Tibial nerve (tissue), 4 donors: ENCODE measurements at regions not wholly inside any gene's neighbourhood (a gene's known extent, or its start where the extent isn't known, plus 50 kb on each side); places are given as distances from the start of the nearest gene placed in this dataset.

Source experiments
- DNase-seq, 2 donors: peaks; one replicate each; pipeline ENCODE4 v3.0.0-alpha.2; 2019; ENCODE audit warnings: low spot score in 2 of 2
- H3K27ac ChIP-seq, 4 donors: fragments of 200-600 bp; sonication (generic) in 3 of 4; one replicate each; pipeline ENCODE4 v1.5.1; 2017 to 2019; ENCODE audit warnings: mild to moderate bottlenecking in 1 of 4
- H3K27me3 ChIP-seq, 2 donors: fragments of 200-600 bp; sonication (generic) in 1 of 2; one replicate each; pipeline versions ENCODE4 v1.5.1 to v1.6.0; 2017 to 2019
- H3K36me3 ChIP-seq, 3 donors: fragments of 200-600 bp; sonication (generic); one replicate each; pipeline ENCODE4 v1.5.1; 2018 to 2019
- H3K4me1 ChIP-seq, 4 donors: fragments of 200-600 bp; sonication (generic) in 3 of 4; one replicate each; pipeline ENCODE4 v1.5.1; 2017 to 2019
- H3K4me3 ChIP-seq, 4 donors: fragments of 200-600 bp; sonication (generic) in 3 of 4; one replicate each; pipeline ENCODE4 v1.5.1; 2017 to 2019; ENCODE audit warnings: mild to moderate bottlenecking in 1 of 4, moderate library complexity in 1 of 4
- H3K9me3 ChIP-seq, 4 donors: fragments of 200-600 bp; sonication (generic) in 3 of 4; one replicate each; pipeline ENCODE4 v1.5.1; 2017 to 2019
- CTCF ChIP-seq, 5 experiments: fragments of 200-600 bp in 3 of 5; fragments of 450-650 bp in 2 of 5; sonication (generic) in 3 of 5; IDR thresholded peaks; one replicate each; pipeline ENCODE4 v1.5.1; 2016 to 2019; ENCODE audit warnings: antibody characterized with exemption in 5 of 5, mild to moderate bottlenecking in 3 of 5, moderate library complexity in 2 of 5
- EP300 ChIP-seq, 2 donors: sonication (generic); formaldehyde crosslinking; IDR thresholded peaks; one replicate each; pipeline ENCODE4 v1.6.1; 2017; ENCODE audit warnings: antibody characterized with exemption in 2 of 2, mild to moderate bottlenecking in 1 of 2
- POLR2A ChIP-seq, 2 donors: fragments of 450-650 bp; IDR thresholded peaks; one replicate each; pipeline ENCODE4 v1.6.1; 2017; ENCODE audit warnings: antibody characterized with exemption in 2 of 2, mild to moderate bottlenecking in 2 of 2, moderate library complexity in 2 of 2
- WGBS, 2 donors: methylation state at CpG; one replicate each; pipeline ENCODE4 v1.1.5; 2018; 5-methylcytosine and 5-hydroxymethylcytosine counted together

- H3K36me3 ChIP-seq = no peaks in the 10 kb centered on the region
- H3K27me3 ChIP-seq = no peaks in the 10 kb centered on the region
- peaks cover 0 to 25% (median 3%) of the 10 kb centered on the region in 4 donors for H3K4me1 ChIP-seq
- H3K9me3 ChIP-seq = peaks cover 0 to 16% (median 0%) of the 10 kb centered on the region in 4 donors
- no peak overlapping the region for H3K27ac ChIP-seq
- no peak for TF ChIP-seq POLR2A (IDR thresholded peaks at IDR 0.05)
- TF ChIP-seq CTCF (IDR thresholded peaks at IDR 0.05) = no peak
- no peak for TF ChIP-seq EP300 (IDR thresholded peaks at IDR 0.05)
- no peak overlapping the region for H3K4me3 ChIP-seq
- WGBS, 2 donors = 83 to 84% methylated on average over 4 of the region's 4 CpGs
- DNase-seq = no peak
Observed at GRCh38 chr16:87230571-87230970, 86.6 kb downstream of the C16orf95 start.

GRCh38 chr16:87231295-87231694 lies 85.9 kb downstream of the C16orf95 start:
- H3K27ac ChIP-seq = no peak overlapping the region
- DNase-seq = no peak
- no peak overlapping the region for H3K4me3 ChIP-seq
- 94% methylated on average over 4 of the region's 4 CpGs for WGBS, 2 donors
- no peaks in the 10 kb centered on the region for H3K36me3 ChIP-seq
- no peaks in the 10 kb centered on the region for H3K27me3 ChIP-seq
- H3K9me3 ChIP-seq = peaks cover 0 to 16% (median 0%) of the 10 kb centered on the region in 4 donors
- peaks cover 0 to 31% (median 3%) of the 10 kb centered on the region in 4 donors for H3K4me1 ChIP-seq
- TF ChIP-seq EP300 (IDR thresholded peaks at IDR 0.05) = no peak
- TF ChIP-seq CTCF (IDR thresholded peaks at IDR 0.05) = no peak
- TF ChIP-seq POLR2A (IDR thresholded peaks at IDR 0.05) = no peak

GRCh38 chr16:87231911-87232310 lies 85.3 kb downstream of the C16orf95 start:
- no peaks in the 10 kb centered on the region for H3K27me3 ChIP-seq
- no peak overlapping the region for H3K27ac ChIP-seq
- H3K4me3 ChIP-seq = no peak overlapping the region
- WGBS, 2 donors = 100% methylated on average over 1 of the region's 1 CpG
- no peak for DNase-seq
- H3K9me3 ChIP-seq = peaks cover 0 to 16% (median 0%) of the 10 kb centered on the region in 4 donors
- TF ChIP-seq EP300 (IDR thresholded peaks at IDR 0.05) = no peak
- TF ChIP-seq POLR2A (IDR thresholded peaks at IDR 0.05) = no peak
- TF ChIP-seq CTCF (IDR thresholded peaks at IDR 0.05) = no peak
- H3K36me3 ChIP-seq = no peaks in the 10 kb centered on the region
- H3K4me1 ChIP-seq = peaks cover 0 to 30% (median 3%) of the 10 kb centered on the region in 4 donors

GRCh38 chr16:87233928-87234327 lies 83.3 kb downstream of the C16orf95 start:
- H3K4me1 ChIP-seq = peaks cover 0 to 17% (median 0%) of the 10 kb centered on the region in 4 donors
- no peaks in the 10 kb centered on the region for H3K36me3 ChIP-seq
- H3K27ac ChIP-seq = no peak overlapping the region
- 57 to 70% methylated on average over 10 of the region's 10 CpGs for WGBS, 2 donors
- H3K27me3 ChIP-seq = no peaks in the 10 kb centered on the region
- no peak for DNase-seq
- peaks cover 0 to 16% (median 0%) of the 10 kb centered on the region in 4 donors for H3K9me3 ChIP-seq
- no peak for TF ChIP-seq EP300 (IDR thresholded peaks at IDR 0.05)
- TF ChIP-seq CTCF (IDR thresholded peaks at IDR 0.05) = peak in 2 of 5 experiments; percentile 20 to 47
- TF ChIP-seq POLR2A (IDR thresholded peaks at IDR 0.05) = no peak
- H3K4me3 ChIP-seq = no peak overlapping the region

GRCh38 chr16:87234601-87235000 lies 82.6 kb downstream of the C16orf95 start:
- no peak for DNase-seq
- Histone ChIP-seq H3K4me1 (peaks cover 0 to 17% (median 0%) of the 10 kb centered on the region in 4 donors), H3K27me3 (no peaks in the 10 kb centered on the region), H3K4me3 (no peak overlapping the region), H3K36me3 (no peaks in the 10 kb centered on the region), H3K27ac (no peak overlapping the region), H3K9me3 (peaks cover 0 to 16% (median 0%) of the 10 kb centered on the region in 4 donors)
- WGBS, 2 donors = 63 to 75% methylated on average over 8 of the region's 8 CpGs
- TF ChIP-seq POLR2A (IDR thresholded peaks at IDR 0.05) (no peak), CTCF (IDR thresholded peaks at IDR 0.05) (no peak), EP300 (IDR thresholded peaks at IDR 0.05) (no peak)
